ENCODE measurements at regions not wholly inside any gene's neighbourhood (a gene's known extent, or its start where the extent isn't known, plus 50 kb on each side); places are given as distances from the start of the nearest gene placed in this dataset.

DNA sequence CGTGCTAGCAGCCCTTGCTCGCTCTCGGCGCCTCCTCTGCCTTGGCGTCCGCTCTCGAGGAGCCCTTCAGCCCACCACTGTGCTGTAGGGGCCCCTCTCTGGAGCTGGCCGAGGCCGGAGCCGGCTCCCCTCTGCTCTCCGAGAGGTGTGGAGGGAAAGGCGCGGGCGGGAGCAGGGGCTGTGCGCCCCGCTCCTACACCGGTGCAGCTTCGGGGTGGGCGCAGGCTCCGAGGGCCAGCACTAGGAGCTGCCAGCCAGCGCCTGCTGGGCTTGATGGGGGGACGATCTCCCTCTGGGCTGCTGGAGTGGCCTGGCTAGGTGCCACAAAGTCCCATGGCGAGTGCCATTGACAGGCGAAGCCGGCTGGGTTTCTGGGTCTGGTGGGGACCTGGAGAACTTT lies 365.5 kb downstream of the SLITRK1 start:
- TF ChIP-seq, protein P1, sequence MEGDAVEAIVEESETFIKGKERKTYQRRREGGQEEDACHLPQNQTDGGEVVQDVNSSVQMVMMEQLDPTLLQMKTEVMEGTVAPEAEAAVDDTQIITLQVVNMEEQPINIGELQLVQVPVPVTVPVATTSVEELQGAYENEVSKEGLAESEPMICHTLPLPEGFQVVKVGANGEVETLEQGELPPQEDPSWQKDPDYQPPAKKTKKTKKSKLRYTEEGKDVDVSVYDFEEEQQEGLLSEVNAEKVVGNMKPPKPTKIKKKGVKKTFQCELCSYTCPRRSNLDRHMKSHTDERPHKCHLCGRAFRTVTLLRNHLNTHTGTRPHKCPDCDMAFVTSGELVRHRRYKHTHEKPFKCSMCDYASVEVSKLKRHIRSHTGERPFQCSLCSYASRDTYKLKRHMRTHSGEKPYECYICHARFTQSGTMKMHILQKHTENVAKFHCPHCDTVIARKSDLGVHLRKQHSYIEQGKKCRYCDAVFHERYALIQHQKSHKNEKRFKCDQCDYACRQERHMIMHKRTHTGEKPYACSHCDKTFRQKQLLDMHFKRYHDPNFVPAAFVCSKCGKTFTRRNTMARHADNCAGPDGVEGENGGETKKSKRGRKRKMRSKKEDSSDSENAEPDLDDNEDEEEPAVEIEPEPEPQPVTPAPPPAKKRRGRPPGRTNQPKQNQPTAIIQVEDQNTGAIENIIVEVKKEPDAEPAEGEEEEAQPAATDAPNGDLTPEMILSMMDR (conservative IDR thresholded peaks at IDR 0.05; ENCODE audit: low read depth, low read length) = no peak
- no peak for TF ChIP-seq EZH2 (IDR thresholded peaks at IDR 0.05; ENCODE audit: low read length, unreplicated experiment)
